ACHN (cell line): ENCODE measurements at regions not wholly inside any gene's neighbourhood (a gene's known extent, or its start where the extent isn't known, plus 50 kb on each side); places are given as distances from the start of the nearest gene placed in this dataset.
"Not testable (repeated sequence)": the region's sequence is repeated elsewhere in the genome, so short reads cannot be mapped to it uniquely, and the experiment has no call there.

Experiments used
- DNase-seq: peaks from one replicate; pipeline ENCODE4 v3.0.0-alpha.2; 2015
- in situ Hi-C: cut with HindIII; loops from 2 replicates; pipeline ENCODE4 v1.10.0; 2017; ENCODE audit warnings: low sequenced_read_pairs, low pct_ligation_motif_present, low pct_unique_long_range_greater_than_20kb

DNA sequence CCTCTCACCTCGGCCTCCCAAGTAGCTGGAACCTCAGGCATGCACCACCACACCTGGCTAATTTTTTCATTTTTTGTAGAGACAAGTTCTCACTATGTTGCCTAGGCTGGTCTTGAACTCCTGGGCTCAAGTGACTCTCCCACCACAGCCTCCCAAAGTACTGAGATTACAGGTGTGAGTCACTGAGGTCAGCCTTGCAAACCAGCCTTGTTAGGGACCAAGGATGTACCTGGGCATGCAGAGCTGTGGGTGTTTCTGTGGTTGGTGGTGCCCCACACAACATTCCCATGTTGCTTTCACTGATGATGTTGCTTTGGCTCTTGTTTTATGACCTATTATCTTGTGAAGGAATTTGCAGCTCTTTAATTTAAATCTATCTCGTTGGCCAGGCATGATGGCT, 54.8 kb downstream of the OTUD1 start:
- no peak for DNase-seq
- in situ Hi-C loops: no loop called here

DNA sequence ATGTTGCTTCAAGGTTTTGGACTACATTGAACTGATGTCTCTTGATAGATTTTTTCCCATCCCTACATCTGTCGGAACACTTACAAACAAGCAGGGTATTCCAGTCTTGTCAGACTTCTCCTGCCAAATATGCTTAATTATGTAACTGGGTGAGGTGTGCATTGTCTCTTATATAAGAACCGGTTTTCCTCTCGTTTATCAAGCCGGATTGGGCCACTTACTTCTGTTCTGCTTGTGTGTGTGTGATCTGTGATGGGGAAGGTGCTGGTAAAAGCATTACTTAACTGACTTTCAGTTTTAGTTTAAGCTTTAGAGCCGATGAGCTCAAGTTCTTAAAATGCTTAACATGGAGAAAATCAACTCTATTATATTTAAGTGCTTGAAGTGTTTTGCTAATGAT, 57.9 kb downstream of the OTUD1 start:
- no peak for DNase-seq
- in situ Hi-C loops: no loop called here

DNA sequence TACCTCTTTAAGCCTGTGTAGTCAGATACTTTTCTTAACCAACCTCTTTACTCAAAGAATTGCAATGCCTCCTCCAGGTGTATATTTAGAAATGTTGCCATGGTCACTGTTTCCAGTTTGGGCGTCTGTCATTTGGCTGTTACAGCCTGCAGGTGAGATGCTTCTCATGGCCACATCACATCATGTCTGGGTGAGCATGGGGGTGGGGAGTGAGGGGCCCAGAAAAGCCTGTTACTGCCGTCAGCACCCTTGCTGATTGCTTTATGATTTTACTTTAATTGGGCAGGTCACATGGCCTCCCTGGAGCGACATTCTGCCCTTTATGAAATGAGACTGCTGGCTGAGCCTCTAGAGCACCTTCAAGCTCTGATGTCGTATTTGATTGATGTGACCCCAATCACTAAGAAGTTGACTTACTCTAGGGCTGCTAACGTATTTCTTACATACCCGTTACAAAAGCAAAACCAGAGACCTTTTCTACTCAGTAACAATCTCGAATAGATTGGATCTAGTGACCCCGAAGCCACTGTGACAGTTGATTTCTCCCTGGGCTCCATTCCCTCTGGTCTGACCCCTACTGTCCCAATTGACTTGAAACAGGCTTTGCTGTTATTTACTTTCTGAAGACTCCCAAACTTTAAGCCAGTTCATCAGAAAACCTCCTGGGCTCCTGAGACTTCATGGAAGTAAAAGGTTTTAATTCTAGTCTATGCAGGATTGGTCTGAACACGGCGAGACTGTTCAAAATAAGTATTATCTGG, 60.7 kb downstream of the OTUD1 start:
- in situ Hi-C loops: no loop called here
- no peak for DNase-seq

GRCh38 chr10:23505797-23506465, 67.1 kb downstream of the OTUD1 start:
- DNase-seq: no peak
- in situ Hi-C loops: no loop called here

DNA sequence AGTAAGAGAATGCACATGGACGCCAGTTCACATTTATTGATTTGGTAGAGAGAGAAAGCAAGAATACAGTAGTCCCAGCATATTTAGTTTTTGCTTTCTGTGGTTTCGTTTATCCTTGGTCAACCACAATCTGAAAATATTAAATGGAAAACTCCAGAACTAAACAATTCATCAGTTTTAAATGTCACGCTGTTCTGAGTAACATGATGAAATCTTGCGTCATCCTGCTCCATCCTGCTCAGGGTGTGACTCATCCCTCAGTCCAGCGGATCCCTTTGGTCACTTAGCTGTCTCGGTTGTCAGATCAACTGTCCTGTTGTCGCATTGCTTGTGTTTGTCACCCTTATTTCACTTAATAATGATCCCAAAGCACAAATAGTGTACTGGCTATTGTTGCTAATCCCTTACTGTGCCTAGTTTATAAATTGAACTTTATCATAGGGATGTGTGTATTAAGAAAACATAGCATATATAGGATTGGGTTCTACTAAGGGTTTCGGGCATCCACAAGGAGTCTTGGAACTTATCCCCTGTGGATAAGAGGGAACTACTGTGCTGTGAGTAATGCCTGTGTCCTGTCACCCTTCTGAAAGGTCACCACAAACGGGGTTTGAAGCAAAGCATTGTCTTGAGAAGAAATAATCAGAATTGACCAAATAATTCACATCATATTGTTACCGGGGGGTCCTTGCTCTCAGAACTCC, 73.6 kb downstream of the OTUD1 start:
- DNase-seq: peak; percentile 41
- in situ Hi-C loops: no loop called here

DNA sequence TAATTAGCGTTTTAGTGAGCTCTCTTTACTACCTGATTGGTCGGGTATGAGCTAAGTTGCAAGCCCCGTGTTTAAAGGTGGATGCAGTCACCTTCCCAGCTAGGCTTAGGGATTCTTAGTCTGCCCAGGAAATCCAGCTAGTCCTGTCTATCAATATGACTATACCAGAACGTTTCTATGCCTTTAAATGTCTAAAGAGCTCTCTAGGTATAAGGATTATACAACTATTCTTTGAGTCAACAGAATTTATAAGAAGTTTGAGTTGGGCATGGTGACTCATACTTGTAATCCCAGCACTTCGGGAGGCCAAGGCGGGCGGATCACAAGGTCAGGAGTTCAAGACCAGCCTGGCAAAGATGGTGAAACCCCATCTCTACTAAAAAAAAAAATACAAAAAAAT, 74.7 kb downstream of the OTUD1 start:
- DNase-seq, in situ Hi-C loops: not testable (repeated sequence)

GRCh38 chr10:23514321-23514720, 75.4 kb downstream of the OTUD1 start:
- in situ Hi-C loops: no loop called here
- DNase-seq: no peak

DNA sequence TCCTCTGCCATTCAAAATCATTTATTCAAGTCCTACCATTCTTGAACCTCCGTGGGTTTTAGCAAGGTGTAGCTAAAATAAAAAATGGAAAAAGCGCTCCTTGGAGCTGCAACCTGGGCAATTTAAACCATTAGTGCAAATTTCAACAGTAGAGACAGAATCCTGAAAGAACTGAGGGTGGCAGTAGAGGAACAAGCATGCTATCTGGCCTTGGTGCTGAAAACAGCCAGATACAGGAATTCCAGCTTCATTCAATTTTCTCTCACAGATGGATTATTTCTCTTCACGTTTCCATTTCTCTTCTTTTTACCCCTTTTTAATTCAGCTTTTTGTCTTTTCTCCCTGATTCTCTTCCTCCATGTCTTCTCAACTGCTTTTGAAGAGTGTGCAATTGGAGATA, 77.7 kb downstream of the OTUD1 start:
- DNase-seq: peak; percentile 22
- in situ Hi-C loops: no loop called here

DNA sequence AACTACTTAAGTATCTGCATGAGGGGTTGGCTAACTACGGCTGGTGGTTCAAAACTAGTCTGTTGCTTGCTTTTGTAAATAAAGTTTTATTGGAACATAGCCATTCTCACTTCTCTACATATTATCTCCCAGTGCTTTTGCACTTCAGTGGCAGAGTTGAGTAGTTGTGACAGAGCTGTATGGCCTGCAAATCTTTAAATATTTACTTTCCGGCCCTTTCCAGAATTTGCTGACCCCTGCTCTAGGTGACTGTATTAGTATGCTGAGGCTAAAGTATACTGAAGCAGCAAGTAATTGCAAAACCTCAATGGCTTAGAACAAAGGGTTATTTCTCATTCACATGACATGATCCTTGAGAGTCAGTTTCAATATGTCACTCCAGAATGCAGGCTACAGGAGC, 78.3 kb downstream of the OTUD1 start:
- DNase-seq: no peak
- in situ Hi-C loops: no loop called here

DNA sequence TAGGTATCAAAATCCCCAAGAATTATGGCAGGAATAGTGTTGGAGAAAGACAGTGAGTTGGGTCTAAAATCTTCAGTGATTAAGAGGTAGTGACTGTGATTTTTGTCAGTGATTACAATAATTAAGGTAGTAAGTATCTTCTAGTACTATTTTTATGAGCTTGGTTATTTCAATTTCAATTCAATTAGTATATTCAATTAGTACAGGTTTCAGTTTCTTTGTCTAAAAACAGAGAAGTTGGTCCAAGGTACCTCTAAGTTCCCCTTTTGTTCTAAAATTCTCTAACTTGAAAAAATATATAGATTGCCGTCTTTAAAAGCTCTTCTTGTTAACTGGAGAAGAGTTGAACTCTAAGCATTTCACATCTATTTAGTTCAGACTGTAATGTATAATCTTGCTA, 82.9 kb downstream of the OTUD1 start:
- no peak for DNase-seq
- in situ Hi-C loops: no loop called here

- no peak for DNase-seq
- in situ Hi-C loops: no loop called here
These were observed 83.5 kb downstream of the OTUD1 start for GRCh38 chr10:23522345-23522744.

DNA sequence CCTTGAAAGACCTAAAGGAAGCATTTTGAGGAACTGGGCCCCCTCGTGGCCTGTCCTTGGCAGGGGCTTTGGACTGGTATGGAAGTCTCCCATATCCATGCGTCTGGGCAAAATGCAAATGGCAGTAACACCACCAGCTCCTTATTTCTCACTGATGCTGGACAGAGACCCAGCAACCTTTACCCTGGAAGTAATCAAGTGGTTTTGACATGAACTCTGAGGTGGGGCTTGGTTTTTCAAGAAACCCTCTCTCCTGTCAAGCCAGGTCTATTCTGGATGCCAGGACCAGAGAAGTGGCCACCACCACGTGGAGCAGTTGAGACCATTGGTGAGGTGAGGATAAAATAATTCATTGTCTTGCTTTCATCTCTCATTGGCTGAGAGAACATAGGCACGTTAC, 84.4 kb downstream of the OTUD1 start:
- DNase-seq: no peak
- in situ Hi-C loops: no loop called here

DNA sequence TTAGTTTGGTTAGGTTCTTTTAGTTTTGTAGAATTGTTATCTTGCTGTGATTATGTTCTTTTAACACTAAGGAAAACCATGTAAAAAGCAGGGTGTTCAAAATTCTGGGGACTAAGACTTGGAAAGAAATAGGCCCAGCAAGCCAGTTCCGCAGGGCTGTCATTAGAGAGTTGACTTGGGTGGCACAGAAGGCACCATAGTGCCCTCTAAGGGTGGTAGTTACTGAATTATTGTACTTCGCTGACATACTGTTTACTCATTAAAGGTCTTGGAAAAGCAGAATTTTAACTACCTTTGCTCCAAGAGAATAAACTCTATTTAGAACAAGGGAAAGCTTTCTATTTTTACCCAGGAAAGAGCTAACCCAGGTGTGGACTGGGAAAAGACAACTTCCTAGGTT, 86.5 kb downstream of the OTUD1 start:
- in situ Hi-C loops: no loop called here
- DNase-seq: peak; percentile 15

DNA sequence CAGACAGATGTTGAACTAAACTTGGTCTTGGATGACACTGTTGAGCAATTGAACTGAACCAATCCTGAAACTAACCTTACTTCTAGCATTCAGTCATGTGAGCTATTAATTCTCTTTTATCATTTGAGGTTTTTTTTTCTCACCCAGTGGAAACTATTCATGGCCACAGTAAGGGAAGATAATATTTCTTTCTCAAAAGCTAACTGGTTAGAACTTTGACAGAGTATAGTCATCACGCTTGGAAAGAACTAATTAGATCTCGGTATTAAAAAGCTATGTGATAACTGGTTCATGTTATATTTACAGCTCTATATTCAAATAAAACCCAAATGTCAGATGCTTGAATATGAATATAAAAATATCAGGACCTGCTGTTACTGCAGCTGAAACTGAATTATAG, 89.5 kb downstream of the OTUD1 start:
- DNase-seq: no peak
- in situ Hi-C loops: no loop called here

DNA sequence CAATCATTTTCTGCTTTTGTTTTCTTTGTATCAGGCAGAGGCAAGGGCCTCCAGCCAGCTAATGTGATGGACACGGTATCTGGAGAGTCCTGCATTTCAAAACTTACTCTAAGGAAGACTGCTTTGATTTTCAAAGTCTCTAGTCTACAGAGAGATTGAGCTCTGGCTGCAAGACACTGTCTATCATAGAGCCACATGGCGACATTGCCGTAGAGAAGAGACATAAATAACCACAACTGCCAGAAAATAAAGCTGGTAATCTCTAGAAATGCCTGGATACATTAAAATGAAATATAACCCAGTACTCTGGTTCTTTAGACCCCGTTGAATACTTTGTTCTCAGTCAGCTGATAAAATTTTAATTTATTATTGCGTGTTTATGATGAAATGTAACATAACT, 90.8 kb downstream of the OTUD1 start:
- in situ Hi-C loops: no loop called here
- no peak for DNase-seq

DNA sequence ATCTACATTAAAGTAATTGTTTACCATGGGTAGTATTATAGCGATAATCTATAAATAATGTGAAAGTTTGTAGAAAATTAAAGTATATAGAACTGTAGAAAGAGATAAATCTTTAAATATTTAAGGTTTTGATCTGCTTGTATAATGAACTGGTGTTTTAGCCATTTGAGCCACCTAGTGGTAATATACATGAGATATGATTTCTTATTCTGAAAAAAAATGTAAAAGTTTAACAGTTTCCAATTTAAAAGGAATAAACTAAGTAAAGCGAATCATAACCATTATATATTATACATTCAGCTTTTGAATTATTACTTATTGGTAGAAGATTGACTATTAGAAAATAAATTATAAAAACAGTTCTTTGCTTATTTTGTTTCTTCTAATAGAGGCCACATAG, 91.2 kb downstream of the OTUD1 start:
- no peak for DNase-seq
- in situ Hi-C loops: no loop called here

- DNase-seq: no peak
- in situ Hi-C loops: no loop called here
These were observed 94.3 kb downstream of the OTUD1 start for GRCh38 chr10:23533212-23533611.

DNA sequence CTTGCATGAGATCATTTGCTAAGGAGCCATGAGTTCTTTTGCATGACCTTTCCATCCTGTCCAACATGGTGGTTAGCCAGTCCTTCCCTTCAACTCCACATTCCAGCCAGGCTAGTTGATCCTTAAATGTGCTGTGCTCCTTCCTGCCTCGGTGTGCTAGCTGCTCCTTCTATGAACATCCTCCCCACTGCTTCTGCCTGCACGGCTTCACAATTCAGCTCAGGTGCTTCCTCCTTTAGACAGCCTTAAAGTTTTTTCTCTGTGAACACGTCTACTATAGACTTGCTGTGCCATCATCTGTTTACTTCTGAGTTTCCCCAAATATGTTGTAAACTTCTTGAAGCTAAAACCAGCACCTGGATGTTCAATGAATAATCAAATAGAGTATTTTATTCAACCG, 95.5 kb downstream of the OTUD1 start:
- DNase-seq: no peak
- in situ Hi-C loops: no loop called here

DNA sequence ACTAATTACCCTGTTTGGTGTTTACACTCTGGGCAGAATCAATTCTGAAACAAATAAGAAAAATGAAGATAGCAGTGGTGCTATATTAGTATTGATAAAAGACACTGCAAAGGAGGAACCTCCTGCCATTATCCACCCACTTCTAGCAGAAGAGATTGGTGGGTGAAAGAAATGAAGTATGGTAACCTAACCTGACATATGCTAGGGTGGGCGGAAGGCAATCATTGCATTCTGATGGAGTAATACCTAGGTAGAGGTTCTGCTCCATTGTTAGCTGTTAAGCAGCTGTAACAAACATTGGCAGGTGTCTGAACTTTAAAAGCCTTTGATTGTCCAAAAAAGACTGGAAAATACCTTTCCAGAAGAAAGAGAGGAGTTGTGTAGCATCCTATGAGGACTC, 95.9 kb downstream of the OTUD1 start:
- in situ Hi-C loops: no loop called here
- DNase-seq: no peak

GRCh38 chr10:23535381-23535780, 96.5 kb downstream of the OTUD1 start:
- no peak for DNase-seq
- in situ Hi-C loops: no loop called here
